NCI-H146 (cell line): ENCODE measurements at regions not wholly inside any gene's neighbourhood (a gene's known extent, or its start where the extent isn't known, plus 50 kb on each side); places are given as distances from the start of the nearest gene placed in this dataset.

Experiments used
- DNase-seq: peaks from one replicate; lab custom pipeline; 2025; lab: John Stamatoyannopoulos, UW

- peak; percentile 87 for DNase-seq
These were observed 181.3 kb upstream of the LINC00305 start for GRCh38 chr18:64330161-64330560.

- no peak for DNase-seq
These were observed 173.3 kb upstream of the LINC00305 start for GRCh38 chr18:64322189-64322588.

- DNase-seq: no peak
These were observed 169.7 kb upstream of the LINC00305 start for GRCh38 chr18:64318547-64318946.

GRCh38 chr18:64311859-64312258, 163.0 kb upstream of the LINC00305 start:
- DNase-seq: peak; percentile 25

GRCh38 chr18:64295839-64296238, 147.0 kb upstream of the LINC00305 start:
- DNase-seq: no peak

GRCh38 chr18:64294967-64295366, 146.1 kb upstream of the LINC00305 start:
- no peak for DNase-seq

GRCh38 chr18:64288432-64288831, 139.5 kb upstream of the LINC00305 start:
- no peak for DNase-seq

GRCh38 chr18:64287926-64288325, 139.0 kb upstream of the LINC00305 start:
- no peak for DNase-seq

- no peak for DNase-seq
These were observed 134.2 kb upstream of the LINC00305 start for GRCh38 chr18:64283059-64283458.

- DNase-seq: no peak
These were observed 129.1 kb upstream of the LINC00305 start for GRCh38 chr18:64278026-64278425.

- no peak for DNase-seq
These were observed 127.6 kb upstream of the LINC00305 start for GRCh38 chr18:64276311-64277090.

GRCh38 chr18:64275593-64276300, 126.9 kb upstream of the LINC00305 start:
- no peak for DNase-seq

GRCh38 chr18:64273724-64274123, 124.8 kb upstream of the LINC00305 start:
- DNase-seq: no peak

- no peak for DNase-seq
These were observed 123.2 kb upstream of the LINC00305 start for GRCh38 chr18:64271975-64272659.

GRCh38 chr18:64271246-64271645, 122.4 kb upstream of the LINC00305 start:
- peak; percentile 76 for DNase-seq

GRCh38 chr18:64270608-64271007, 121.7 kb upstream of the LINC00305 start:
- DNase-seq: no peak

- DNase-seq: no peak
These were observed 121.2 kb upstream of the LINC00305 start for GRCh38 chr18:64270121-64270520.

GRCh38 chr18:64264171-64264570, 115.3 kb upstream of the LINC00305 start:
- no peak for DNase-seq

GRCh38 chr18:64260810-64261209, 111.9 kb upstream of the LINC00305 start:
- DNase-seq: no peak

GRCh38 chr18:64259871-64260270, 111.0 kb upstream of the LINC00305 start:
- no peak for DNase-seq

GRCh38 chr18:64258111-64258650, 109.3 kb upstream of the LINC00305 start:
- no peak for DNase-seq

- no peak for DNase-seq
These were observed 105.7 kb upstream of the LINC00305 start for GRCh38 chr18:64254399-64255093.
